Natural killer cell treated with Interleukin-12 subunit alpha and Interleukin-12 subunit beta and Interleukin-15 and Interleukin-18, amount 100 ng/mL, for 72 hours (primary cell): ENCODE measurements at regions not wholly inside any gene's neighbourhood (a gene's known extent, or its start where the extent isn't known, plus 50 kb on each side); places are given as distances from the start of the nearest gene placed in this dataset.
"Not testable (repeated sequence)": the region's sequence is repeated elsewhere in the genome, so short reads cannot be mapped to it uniquely, and the experiment has no call there.

Source experiments
- ATAC-seq, 2 donors: fragments of 150-1000 bp; cut with Tn5 transposase in 1 of 2; sonication (Bioruptor Pico), chemical (Tn5 transposase) in 1 of 2; 2 replicates each; pipeline ENCODE4 v1.10.0; 2021
- DNase-seq: peaks from one replicate; pipeline ENCODE4 v3.0.0; 2022; ENCODE audit warnings: low spot score
- H3K27ac Mint-ChIP-seq, 2 donors: 1 replicate in 1 of 2; 2 replicates in 1 of 2; pipeline ENCODE4 v1.8.0; 2022; ENCODE audit warnings: mixed read lengths in 2 of 2, mild to moderate bottlenecking in 1 of 2, moderate library complexity in 1 of 2
- H3K27me3 Mint-ChIP-seq, 2 donors: 1 replicate in 1 of 2; 2 replicates in 1 of 2; pipeline ENCODE4 v1.8.0; 2022; ENCODE audit warnings: mixed read lengths in 2 of 2
- H3K36me3 Mint-ChIP-seq: one replicate; pipeline ENCODE4 v1.8.0; 2022; ENCODE audit warnings: mixed read lengths
- H3K4me1 Mint-ChIP-seq, 2 donors: 1 replicate in 1 of 2; 2 replicates in 1 of 2; pipeline ENCODE4 v1.8.0; 2022; ENCODE audit warnings: low read depth in 2 of 2, mixed read lengths in 2 of 2, mild to moderate bottlenecking in 1 of 2
- H3K4me3 Mint-ChIP-seq: one replicate; pipeline ENCODE4 v1.8.0; 2022; ENCODE audit warnings: mixed read lengths
- H3K9me3 Mint-ChIP-seq: 2 replicates; pipeline ENCODE4 v1.8.0; 2022; ENCODE audit warnings: mixed read lengths

GRCh38 chr2:163077241-163077640 lies 238.7 kb upstream of the KCNH7 start:
- Mint-ChIP-seq H3K27ac (no peak overlapping the region), H3K9me3 (peaks cover 16% of the 10 kb centered on the region), H3K27me3 (no peaks in the 10 kb centered on the region), H3K36me3 (no peaks in the 10 kb centered on the region), H3K4me1 (no peaks in the 10 kb centered on the region), H3K4me3 (no peak overlapping the region)
- no peak for ATAC-seq
- DNase-seq, result no peak

- Mint-ChIP-seq H3K27ac (no peak overlapping the region), H3K9me3 (peaks cover 11% of the 10 kb centered on the region), H3K4me1 (no peaks in the 10 kb centered on the region), H3K27me3 (no peaks in the 10 kb centered on the region), H3K4me3 (no peak overlapping the region), H3K36me3 (no peaks in the 10 kb centered on the region)
- ATAC-seq (no peak), DNase-seq (no peak)
Observed at GRCh38 chr2:163066085-163066484, 227.5 kb upstream of the KCNH7 start.

DNA sequence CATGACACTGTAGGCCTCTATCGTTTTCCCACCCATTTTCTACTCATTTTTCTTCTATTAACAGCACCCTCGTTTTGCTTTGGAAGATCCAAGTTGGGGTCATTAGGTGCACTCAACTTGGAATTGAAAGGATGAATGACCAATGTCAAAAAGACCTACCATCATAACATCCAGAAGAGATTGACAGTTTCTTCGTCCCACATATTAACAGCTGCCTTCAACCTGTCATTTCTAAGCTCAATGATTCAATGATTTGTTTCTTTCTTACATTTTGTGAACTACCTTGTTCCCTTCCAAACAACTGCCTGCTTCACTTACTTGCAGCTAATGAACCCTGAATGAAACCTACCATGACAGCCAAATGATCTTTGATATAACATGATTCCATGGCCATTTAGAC lies 224.0 kb upstream of the KCNH7 start:
- Mint-ChIP-seq H3K27me3 (no peaks in the 10 kb centered on the region), H3K4me3 (no peak overlapping the region), H3K27ac (no peak overlapping the region), H3K4me1 (no peaks in the 10 kb centered on the region), H3K9me3 (no peaks in the 10 kb centered on the region), H3K36me3 (no peaks in the 10 kb centered on the region)
- no peak for DNase-seq
- ATAC-seq, result no peak

DNA sequence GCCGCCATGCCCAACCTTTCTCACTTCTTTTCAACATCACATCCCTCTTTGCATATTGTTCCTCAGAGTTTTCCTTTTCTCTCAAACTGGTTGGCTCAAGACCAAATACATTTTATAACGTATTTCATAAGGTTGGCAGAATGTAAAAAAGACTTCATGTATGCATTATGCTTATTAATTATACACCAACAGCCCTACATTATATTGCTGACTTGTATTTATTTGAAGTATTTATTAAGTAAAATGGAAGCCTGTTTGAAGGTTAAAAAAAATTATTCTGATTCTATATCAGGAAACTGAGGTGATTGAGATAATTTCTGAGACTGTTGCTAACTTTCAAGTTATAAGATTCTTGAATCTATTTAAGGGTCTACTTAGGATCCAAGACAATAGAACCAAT lies 208.0 kb upstream of the KCNH7 start:
- DNase-seq (no peak), ATAC-seq (no peak)
- no peaks in the 10 kb centered on the region for H3K4me1 Mint-ChIP-seq
- no peak overlapping the region for H3K4me3 Mint-ChIP-seq
- no peak overlapping the region for H3K27ac Mint-ChIP-seq
- no peaks in the 10 kb centered on the region for H3K36me3 Mint-ChIP-seq
- peaks cover 10% of the 10 kb centered on the region for H3K9me3 Mint-ChIP-seq
- no peaks in the 10 kb centered on the region for H3K27me3 Mint-ChIP-seq

DNA sequence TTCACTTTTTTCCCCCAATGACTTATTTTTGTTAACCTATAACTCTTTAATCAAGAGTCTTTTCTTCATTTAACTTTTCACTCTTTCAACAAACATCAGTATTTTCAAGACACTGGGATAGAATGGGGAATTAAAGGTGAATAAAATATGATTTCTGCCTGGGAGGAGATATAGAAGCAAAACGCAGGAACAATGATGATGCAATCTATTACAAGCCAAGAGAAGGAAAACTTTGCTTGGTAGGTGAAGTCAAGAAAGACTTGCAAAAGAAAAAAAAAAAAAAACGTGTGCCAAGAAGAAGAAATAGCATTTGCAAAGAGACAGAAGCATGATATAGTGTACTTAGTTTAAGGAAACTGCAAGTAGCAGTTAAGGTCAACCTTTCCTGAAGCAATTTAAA lies 207.3 kb upstream of the KCNH7 start:
- peaks cover 10% of the 10 kb centered on the region for H3K9me3 Mint-ChIP-seq
- H3K36me3 Mint-ChIP-seq, result no peaks in the 10 kb centered on the region
- no peak overlapping the region for H3K27ac Mint-ChIP-seq
- ATAC-seq (no peak), DNase-seq (no peak)
- no peak overlapping the region for H3K4me3 Mint-ChIP-seq
- H3K4me1 Mint-ChIP-seq, result no peaks in the 10 kb centered on the region
- no peaks in the 10 kb centered on the region for H3K27me3 Mint-ChIP-seq

- ATAC-seq (no peak), DNase-seq (no peak)
- Mint-ChIP-seq H3K4me3 (no peak overlapping the region), H3K36me3 (no peaks in the 10 kb centered on the region), H3K27me3 (no peaks in the 10 kb centered on the region), H3K4me1 (no peaks in the 10 kb centered on the region), H3K27ac (no peak overlapping the region), H3K9me3 (peaks cover 7% of the 10 kb centered on the region)
Observed at GRCh38 chr2:163044114-163044513, 205.5 kb upstream of the KCNH7 start.

DNA sequence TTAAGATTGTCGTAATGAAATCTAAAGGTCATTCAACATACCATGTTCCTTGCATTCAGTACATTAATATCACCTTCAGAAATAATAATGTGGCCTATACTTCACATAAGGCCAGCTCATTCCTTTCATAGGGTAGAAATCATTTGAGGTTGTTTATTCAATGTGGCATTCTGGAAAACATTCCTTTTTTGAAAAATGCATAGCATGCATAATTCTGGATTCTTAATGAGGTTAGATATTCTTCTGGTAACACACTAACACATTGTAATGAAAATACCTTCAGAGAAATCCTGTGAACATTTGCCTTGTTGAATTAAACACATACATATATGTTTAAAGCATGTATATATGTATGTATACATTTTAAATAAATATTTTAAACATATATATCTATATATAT lies 204.6 kb upstream of the KCNH7 start:
- no peaks in the 10 kb centered on the region for H3K36me3 Mint-ChIP-seq

DNA sequence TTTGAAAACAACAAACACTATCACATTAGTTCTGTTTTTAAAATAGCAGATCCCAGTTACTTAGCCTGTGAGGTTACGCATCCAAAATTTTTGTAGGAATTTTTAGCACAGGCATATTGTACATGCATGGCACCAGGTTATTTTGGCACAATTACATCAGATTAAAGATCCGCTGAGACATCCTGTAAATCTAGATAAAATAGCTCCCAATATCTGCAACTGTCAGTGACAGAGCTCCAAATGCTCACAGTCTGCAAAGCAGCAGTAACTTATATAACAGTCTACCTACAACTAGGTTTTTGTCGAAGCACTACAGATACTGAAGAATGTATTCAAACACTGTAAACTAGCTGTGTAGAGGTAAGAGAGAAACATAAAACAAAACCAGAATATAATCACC lies 200.7 kb upstream of the KCNH7 start:
- Mint-ChIP-seq H3K4me3 (no peak overlapping the region), H3K4me1 (no peaks in the 10 kb centered on the region), H3K27me3 (no peaks in the 10 kb centered on the region), H3K27ac (no peak overlapping the region), H3K36me3 (no peaks in the 10 kb centered on the region), H3K9me3 (peaks cover 16% of the 10 kb centered on the region)
- no peak for ATAC-seq
- no peak for DNase-seq

More for the DNA sequence above, 204.6 kb upstream of the KCNH7 start:
- ATAC-seq (no peak), DNase-seq (no peak)
- H3K9me3 Mint-ChIP-seq, result peaks cover 7% of the 10 kb centered on the region
- no peaks in the 10 kb centered on the region for H3K4me1 Mint-ChIP-seq
- no peaks in the 10 kb centered on the region for H3K27me3 Mint-ChIP-seq
- H3K4me3 Mint-ChIP-seq, result no peak overlapping the region
- H3K27ac Mint-ChIP-seq, result no peak overlapping the region

DNA sequence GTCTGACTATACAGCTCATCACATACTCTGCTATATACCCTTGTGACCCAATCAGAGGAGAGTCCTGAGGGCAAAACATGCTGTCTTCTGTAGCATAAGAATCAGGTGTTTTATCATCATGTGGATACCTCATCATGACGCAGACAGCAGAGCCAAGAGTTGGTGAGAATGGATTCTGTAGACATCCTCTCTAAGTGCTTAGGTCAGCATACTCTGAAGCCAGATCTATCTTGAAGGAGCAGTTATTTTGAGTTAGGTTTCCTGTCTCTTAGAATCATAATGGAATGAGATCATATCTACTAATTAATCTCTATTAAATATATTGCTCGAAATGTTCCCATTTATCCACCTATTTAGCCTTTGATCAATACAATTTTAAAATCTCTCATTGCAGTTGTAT lies 190.2 kb upstream of the KCNH7 start:
- Mint-ChIP-seq H3K4me1 (no peaks in the 10 kb centered on the region), H3K4me3 (no peak overlapping the region), H3K27ac (no peak overlapping the region), H3K9me3 (peaks cover 11% of the 10 kb centered on the region), H3K36me3 (peaks cover 5% of the 10 kb centered on the region), H3K27me3 (no peaks in the 10 kb centered on the region)
- DNase-seq (no peak), ATAC-seq (no peak)

DNA sequence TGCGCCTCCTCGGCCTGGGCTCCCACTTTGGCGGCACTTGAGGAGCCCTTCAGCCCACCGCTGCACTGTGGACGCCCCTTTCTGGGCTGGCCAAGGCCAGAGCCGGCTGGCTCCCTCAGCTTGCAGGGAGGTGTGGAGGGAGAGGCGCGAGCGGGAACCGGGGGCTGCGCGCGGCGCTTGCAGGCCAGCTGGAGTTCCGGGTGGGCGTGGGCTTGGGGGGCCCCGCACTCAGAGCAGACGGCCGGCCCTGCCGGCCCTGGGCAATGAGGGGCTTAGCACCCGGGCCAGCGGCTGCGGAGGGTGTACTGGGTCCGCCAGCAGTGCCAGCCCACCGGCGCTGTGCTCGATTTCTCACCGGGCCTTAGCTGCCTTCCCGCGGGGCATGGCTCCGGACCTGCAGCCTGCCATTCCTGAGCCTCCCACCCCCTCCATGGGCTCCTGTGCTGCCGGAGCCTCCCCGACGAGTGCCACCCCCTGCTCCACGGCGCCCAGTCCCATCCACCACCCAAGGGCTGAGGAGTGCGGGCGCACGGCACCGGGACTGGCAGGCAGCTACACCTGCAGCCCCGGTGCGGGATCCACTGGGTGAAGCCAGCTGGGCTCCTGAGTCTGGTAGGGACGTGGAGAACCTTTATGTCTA lies 187.7 kb upstream of the KCNH7 start:
- not testable (repeated sequence) for H3K4me3 Mint-ChIP-seq, H3K4me1 Mint-ChIP-seq, DNase-seq, ATAC-seq, H3K36me3 Mint-ChIP-seq, H3K27me3 Mint-ChIP-seq, H3K27ac Mint-ChIP-seq
- peaks cover 18% of the 10 kb centered on the region for H3K9me3 Mint-ChIP-seq

DNA sequence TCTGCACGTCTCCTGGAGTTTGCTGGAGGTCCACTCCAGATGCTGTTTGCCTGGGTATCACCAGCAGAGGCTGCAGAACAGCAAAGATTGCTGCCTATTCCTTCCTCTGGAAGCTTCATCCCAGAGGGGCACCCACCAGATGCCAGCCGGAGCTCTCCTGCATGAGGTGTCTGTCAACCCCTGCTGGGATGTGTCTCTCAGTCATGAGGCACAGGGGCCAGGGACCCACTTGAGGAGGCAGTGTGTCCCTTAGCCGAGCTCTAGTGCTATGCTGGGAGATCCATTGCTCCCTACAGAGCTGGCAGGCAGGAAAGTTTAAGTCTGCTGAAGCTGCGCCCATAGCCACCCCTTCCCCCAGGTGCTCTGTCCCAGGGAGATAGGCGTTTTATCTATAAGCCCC lies 178.3 kb upstream of the KCNH7 start:
- not testable (repeated sequence) for ATAC-seq, H3K27me3 Mint-ChIP-seq, H3K4me3 Mint-ChIP-seq, H3K27ac Mint-ChIP-seq, DNase-seq, H3K4me1 Mint-ChIP-seq
- H3K9me3 Mint-ChIP-seq, result peaks cover 16% of the 10 kb centered on the region
- H3K36me3 Mint-ChIP-seq, result peaks cover 12% of the 10 kb centered on the region

DNA sequence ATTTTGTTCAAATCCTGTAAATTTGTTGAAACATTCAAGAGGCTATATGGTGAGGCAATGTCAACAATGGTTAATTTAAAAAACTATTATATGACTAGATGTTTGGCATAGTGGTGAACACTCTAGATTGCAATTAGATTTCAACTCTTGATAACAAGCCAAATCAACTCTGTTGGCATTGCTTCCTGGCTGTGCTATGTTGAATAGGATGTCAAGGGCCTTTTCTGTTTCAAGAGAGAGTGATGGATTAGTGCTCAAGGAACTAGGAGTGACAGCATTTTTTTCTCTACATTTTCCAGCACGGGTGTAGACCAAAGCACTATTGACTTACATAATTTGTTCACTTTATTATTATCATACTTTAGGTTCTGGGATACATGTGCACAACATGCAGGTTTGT lies 172.4 kb upstream of the KCNH7 start:
- Mint-ChIP-seq H3K27ac (no peak overlapping the region), H3K4me1 (no peaks in the 10 kb centered on the region), H3K36me3 (peaks cover 6% of the 10 kb centered on the region)

GRCh38 chr2:163008642-163009041 lies 170.1 kb upstream of the KCNH7 start:
- no peak overlapping the region for H3K4me3 Mint-ChIP-seq
- no peaks in the 10 kb centered on the region for H3K4me1 Mint-ChIP-seq
- no peaks in the 10 kb centered on the region for H3K27me3 Mint-ChIP-seq
- H3K27ac Mint-ChIP-seq, result no peak overlapping the region
- DNase-seq (no peak), ATAC-seq (no peak)
- no peaks in the 10 kb centered on the region for H3K36me3 Mint-ChIP-seq
- H3K9me3 Mint-ChIP-seq, result peaks cover 4% of the 10 kb centered on the region

More for the DNA sequence above, 172.4 kb upstream of the KCNH7 start:
- ATAC-seq, result no peak
- H3K9me3 Mint-ChIP-seq, result peaks cover 17% of the 10 kb centered on the region
- no peaks in the 10 kb centered on the region for H3K27me3 Mint-ChIP-seq
- H3K4me3 Mint-ChIP-seq, result no peak overlapping the region
- DNase-seq, result no peak

DNA sequence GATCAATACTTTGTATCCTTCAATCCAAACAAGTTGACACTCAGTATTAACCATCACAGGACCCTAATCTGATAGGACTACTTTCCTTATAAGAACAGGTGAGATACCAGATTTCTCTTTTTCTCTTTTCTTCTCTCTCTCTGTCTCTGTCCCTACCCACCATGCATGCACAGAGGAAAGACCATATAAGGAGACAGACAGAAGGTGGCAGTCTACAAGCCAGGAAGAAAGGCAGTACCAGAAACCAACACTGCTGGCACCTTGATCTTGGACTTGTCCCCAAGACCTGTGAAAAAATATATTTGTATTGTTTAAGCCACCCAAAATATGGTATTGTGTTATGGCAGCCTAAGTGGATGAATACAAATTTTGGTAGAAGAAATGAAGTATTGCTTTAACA lies 156.2 kb upstream of the KCNH7 start:
- no peaks in the 10 kb centered on the region for H3K4me1 Mint-ChIP-seq
- no peaks in the 10 kb centered on the region for H3K36me3 Mint-ChIP-seq
- no peak overlapping the region for H3K27ac Mint-ChIP-seq
- no peaks in the 10 kb centered on the region for H3K27me3 Mint-ChIP-seq
- H3K9me3 Mint-ChIP-seq, result peaks cover 14% of the 10 kb centered on the region
- H3K4me3 Mint-ChIP-seq, result no peak overlapping the region
- ATAC-seq (no peak), DNase-seq (no peak)

DNA sequence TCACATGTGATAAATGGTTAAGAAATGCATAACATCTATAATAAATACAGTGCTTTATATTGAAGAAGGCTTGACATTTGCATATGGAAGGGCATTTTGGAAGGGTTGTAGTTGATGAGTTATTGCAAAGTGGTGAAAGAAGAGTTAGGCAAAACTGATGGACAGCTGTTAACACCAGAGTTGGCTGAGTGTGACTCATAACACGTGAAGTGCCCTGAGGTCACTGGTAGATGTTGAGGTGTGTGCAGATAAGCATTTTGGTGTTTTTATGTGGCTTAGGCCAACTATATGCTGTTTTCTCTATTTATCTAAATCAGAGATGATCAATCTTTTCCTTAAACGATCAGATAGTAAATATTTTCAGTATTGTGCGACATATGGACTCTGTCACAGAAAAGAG lies 154.3 kb upstream of the KCNH7 start:
- no peak overlapping the region for H3K27ac Mint-ChIP-seq
- no peaks in the 10 kb centered on the region for H3K36me3 Mint-ChIP-seq
- DNase-seq (no peak), ATAC-seq (no peak)
- H3K9me3 Mint-ChIP-seq, result peaks cover 20% of the 10 kb centered on the region
- H3K4me3 Mint-ChIP-seq, result no peak overlapping the region
- H3K27me3 Mint-ChIP-seq, result no peaks in the 10 kb centered on the region
- H3K4me1 Mint-ChIP-seq, result no peaks in the 10 kb centered on the region
